IPS-18a (cell line): ENCODE measurements at regions not wholly inside any gene's neighbourhood (a gene's known extent, or its start where the extent isn't known, plus 50 kb on each side); places are given as distances from the start of the nearest gene placed in this dataset.

Source experiments
- H3K27ac ChIP-seq: one replicate; pipeline ENCODE4 v1.5.1; 2013; ENCODE audit warnings: low read length
- H3K27me3 ChIP-seq: one replicate; pipeline ENCODE4 v1.6.1; 2013; ENCODE audit warnings: mild to moderate bottlenecking, low read length; ENCODE audit not compliant: control insufficient read depth, insufficient read depth
- H3K36me3 ChIP-seq: one replicate; pipeline ENCODE4 v1.6.1; 2013; ENCODE audit warnings: low read depth, low read length; ENCODE audit not compliant: control insufficient read depth
- H3K4me1 ChIP-seq: one replicate; pipeline ENCODE4 v1.6.1; 2013; ENCODE audit warnings: low read depth, low read length; ENCODE audit not compliant: control insufficient read depth
- H3K4me3 ChIP-seq: one replicate; pipeline ENCODE4 v1.5.1; 2013; ENCODE audit warnings: low read length
- H3K9ac ChIP-seq: one replicate; pipeline ENCODE4 v1.6.1; 2013; ENCODE audit warnings: mild to moderate bottlenecking, low read length, moderate library complexity
- H3K9me3 ChIP-seq: one replicate; pipeline ENCODE4 v1.6.1; 2013; ENCODE audit warnings: low read depth, low read length; ENCODE audit not compliant: control insufficient read depth

GRCh38 chr2:173623438-173624319 is 269.0 kb downstream of the CDCA7 start:
- Histone ChIP-seq H3K9ac (no peak overlapping the region), H3K36me3 (no peaks in the 10 kb centered on the region)

GRCh38 chr2:173625315-173625714 is 270.6 kb downstream of the CDCA7 start:
- Histone ChIP-seq H3K4me1 (peaks cover 15% of the 10 kb centered on the region), H3K9me3 (no peaks in the 10 kb centered on the region), H3K36me3 (no peaks in the 10 kb centered on the region), H3K27ac (no peak overlapping the region), H3K27me3 (no peaks in the 10 kb centered on the region), H3K4me3 (no peak overlapping the region), H3K9ac (no peak overlapping the region)

More at GRCh38 chr2:173623438-173624319, 269.0 kb downstream of the CDCA7 start:
- Histone ChIP-seq H3K27ac (no peak overlapping the region), H3K9me3 (no peaks in the 10 kb centered on the region), H3K4me3 (no peak overlapping the region), H3K4me1 (peaks cover 15% of the 10 kb centered on the region), H3K27me3 (no peaks in the 10 kb centered on the region)

- Histone ChIP-seq H3K4me3 (no peak overlapping the region), H3K27ac (no peak overlapping the region), H3K36me3 (no peaks in the 10 kb centered on the region), H3K9me3 (no peaks in the 10 kb centered on the region), H3K4me1 (peaks cover 5% of the 10 kb centered on the region), H3K9ac (no peak overlapping the region), H3K27me3 (no peaks in the 10 kb centered on the region)
Measured at GRCh38 chr2:173629076-173629475, 274.4 kb downstream of the CDCA7 start.

GRCh38 chr2:173630425-173631126 is 275.9 kb downstream of the CDCA7 start:
- H3K27ac ChIP-seq, result no peak overlapping the region
- no peak overlapping the region for H3K9ac ChIP-seq
- no peaks in the 10 kb centered on the region for H3K4me1 ChIP-seq
- H3K9me3 ChIP-seq, result no peaks in the 10 kb centered on the region
- no peak overlapping the region for H3K4me3 ChIP-seq
- H3K36me3 ChIP-seq, result no peaks in the 10 kb centered on the region
- no peaks in the 10 kb centered on the region for H3K27me3 ChIP-seq

- H3K4me1 ChIP-seq, result no peaks in the 10 kb centered on the region
- no peak overlapping the region for H3K4me3 ChIP-seq
- no peaks in the 10 kb centered on the region for H3K36me3 ChIP-seq
- no peak overlapping the region for H3K9ac ChIP-seq
- H3K27me3 ChIP-seq, result no peaks in the 10 kb centered on the region
- H3K27ac ChIP-seq, result no peak overlapping the region
- H3K9me3 ChIP-seq, result no peaks in the 10 kb centered on the region
Measured at GRCh38 chr2:173631127-173631460, 276.4 kb downstream of the CDCA7 start.

GRCh38 chr2:173644146-173644545 is 289.5 kb downstream of the CDCA7 start:
- no peaks in the 10 kb centered on the region for H3K9me3 ChIP-seq
- no peak overlapping the region for H3K9ac ChIP-seq
- no peaks in the 10 kb centered on the region for H3K27me3 ChIP-seq
- no peak overlapping the region for H3K4me3 ChIP-seq
- no peaks in the 10 kb centered on the region for H3K36me3 ChIP-seq
- H3K4me1 ChIP-seq, result peaks cover 4% of the 10 kb centered on the region
- no peak overlapping the region for H3K27ac ChIP-seq

GRCh38 chr2:173647681-173648311 is 293.1 kb downstream of the CDCA7 start:
- peaks cover 5% of the 10 kb centered on the region for H3K4me1 ChIP-seq
- no peaks in the 10 kb centered on the region for H3K27me3 ChIP-seq
- no peak overlapping the region for H3K27ac ChIP-seq

GRCh38 chr2:173648816-173649215 is 294.1 kb downstream of the CDCA7 start:
- Histone ChIP-seq H3K4me3 (no peak overlapping the region), H3K27me3 (no peaks in the 10 kb centered on the region), H3K9me3 (no peaks in the 10 kb centered on the region), H3K36me3 (no peaks in the 10 kb centered on the region), H3K9ac (no peak overlapping the region), H3K4me1 (peaks cover 8% of the 10 kb centered on the region), H3K27ac (no peak overlapping the region)

More at GRCh38 chr2:173647681-173648311, 293.1 kb downstream of the CDCA7 start:
- Histone ChIP-seq H3K4me3 (no peak overlapping the region), H3K9ac (no peak overlapping the region), H3K36me3 (no peaks in the 10 kb centered on the region), H3K9me3 (no peaks in the 10 kb centered on the region)

- Histone ChIP-seq H3K4me1 (peaks cover 8% of the 10 kb centered on the region), H3K9ac (no peak overlapping the region), H3K9me3 (no peaks in the 10 kb centered on the region), H3K36me3 (no peaks in the 10 kb centered on the region), H3K4me3 (no peak overlapping the region), H3K27me3 (no peaks in the 10 kb centered on the region), H3K27ac (no peak overlapping the region)
Measured at GRCh38 chr2:173649527-173650219, 295.0 kb downstream of the CDCA7 start.

- H3K9ac ChIP-seq, result no peak overlapping the region
- no peak overlapping the region for H3K27ac ChIP-seq
Measured at GRCh38 chr2:173651891-173652290, 297.2 kb downstream of the CDCA7 start.

GRCh38 chr2:173652311-173652710 is 297.6 kb downstream of the CDCA7 start:
- H3K9ac ChIP-seq, result no peak overlapping the region
- H3K4me3 ChIP-seq, result no peak overlapping the region
- no peaks in the 10 kb centered on the region for H3K9me3 ChIP-seq
- no peaks in the 10 kb centered on the region for H3K27me3 ChIP-seq
- no peaks in the 10 kb centered on the region for H3K36me3 ChIP-seq
- peaks cover 8% of the 10 kb centered on the region for H3K4me1 ChIP-seq
- no peak overlapping the region for H3K27ac ChIP-seq

More at GRCh38 chr2:173651891-173652290, 297.2 kb downstream of the CDCA7 start:
- Histone ChIP-seq H3K4me1 (peaks cover 8% of the 10 kb centered on the region), H3K4me3 (no peak overlapping the region), H3K27me3 (no peaks in the 10 kb centered on the region), H3K36me3 (no peaks in the 10 kb centered on the region), H3K9me3 (no peaks in the 10 kb centered on the region)
